ENCODE measurements at regions not wholly inside any gene's neighbourhood (a gene's known extent, or its start where the extent isn't known, plus 50 kb on each side); places are given as distances from the start of the nearest gene placed in this dataset.

DNA sequence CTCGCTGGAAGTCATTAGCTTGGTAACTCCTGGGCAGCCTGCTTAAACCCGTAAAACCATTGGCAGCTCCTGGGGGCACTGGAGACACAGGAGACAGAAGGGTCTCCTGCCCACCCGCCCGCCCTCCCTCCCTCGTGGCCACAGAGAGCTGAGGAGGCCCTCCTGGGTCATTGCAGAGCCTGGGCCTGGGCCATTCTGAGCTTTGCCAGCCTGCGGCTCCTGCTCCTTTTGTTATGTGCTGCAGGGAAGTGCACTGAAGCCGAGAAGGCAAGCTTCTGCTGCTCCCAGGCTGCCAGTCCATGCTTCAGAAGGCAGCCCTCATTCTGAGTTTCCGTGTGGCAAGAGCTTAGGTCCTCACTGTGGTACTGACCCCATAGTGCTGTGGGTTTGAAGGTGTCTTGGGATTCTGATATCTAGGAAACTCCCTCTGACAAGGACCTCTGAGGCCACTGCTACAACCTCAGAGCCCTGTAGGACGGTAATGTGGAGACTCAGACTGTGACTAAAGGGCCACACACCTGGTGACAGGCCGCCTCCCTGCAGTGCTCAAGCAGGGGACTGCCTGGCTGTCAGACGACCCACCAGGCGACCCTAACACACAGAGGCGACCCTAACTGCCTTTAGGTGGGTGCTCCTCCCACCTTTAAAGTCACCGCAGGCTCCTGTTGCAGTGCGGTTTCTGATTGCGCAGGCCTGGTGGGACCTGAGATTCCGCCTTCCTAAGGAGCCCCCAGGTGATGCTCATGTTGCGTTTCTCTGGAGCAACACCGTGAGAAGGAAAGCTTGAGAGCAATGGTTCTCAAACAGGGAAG lies 118.7 kb downstream of the IER5 start:
- Histone ChIP-seq H3K36me3 (replicated peaks) (no peaks in the 10 kb centered on the region), H3K27me3 (replicated peaks) (no peaks in the 10 kb centered on the region), H3K27ac (no peak overlapping the region), H3K4me3 (ENCODE audit: low read depth, low read length) (no peak overlapping the region)
- DNase-seq = no peak
- in situ Hi-C loops (cut with HindIII; ENCODE audit: low pct_ligation_motif_present, low sequenced_read_pairs) = no loop called here
- TF ChIP-seq, protein P1, sequence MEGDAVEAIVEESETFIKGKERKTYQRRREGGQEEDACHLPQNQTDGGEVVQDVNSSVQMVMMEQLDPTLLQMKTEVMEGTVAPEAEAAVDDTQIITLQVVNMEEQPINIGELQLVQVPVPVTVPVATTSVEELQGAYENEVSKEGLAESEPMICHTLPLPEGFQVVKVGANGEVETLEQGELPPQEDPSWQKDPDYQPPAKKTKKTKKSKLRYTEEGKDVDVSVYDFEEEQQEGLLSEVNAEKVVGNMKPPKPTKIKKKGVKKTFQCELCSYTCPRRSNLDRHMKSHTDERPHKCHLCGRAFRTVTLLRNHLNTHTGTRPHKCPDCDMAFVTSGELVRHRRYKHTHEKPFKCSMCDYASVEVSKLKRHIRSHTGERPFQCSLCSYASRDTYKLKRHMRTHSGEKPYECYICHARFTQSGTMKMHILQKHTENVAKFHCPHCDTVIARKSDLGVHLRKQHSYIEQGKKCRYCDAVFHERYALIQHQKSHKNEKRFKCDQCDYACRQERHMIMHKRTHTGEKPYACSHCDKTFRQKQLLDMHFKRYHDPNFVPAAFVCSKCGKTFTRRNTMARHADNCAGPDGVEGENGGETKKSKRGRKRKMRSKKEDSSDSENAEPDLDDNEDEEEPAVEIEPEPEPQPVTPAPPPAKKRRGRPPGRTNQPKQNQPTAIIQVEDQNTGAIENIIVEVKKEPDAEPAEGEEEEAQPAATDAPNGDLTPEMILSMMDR (IDR thresholded peaks at IDR 0.05; ENCODE audit: low read depth, low read length, missing control alignments) = no peak

DNA sequence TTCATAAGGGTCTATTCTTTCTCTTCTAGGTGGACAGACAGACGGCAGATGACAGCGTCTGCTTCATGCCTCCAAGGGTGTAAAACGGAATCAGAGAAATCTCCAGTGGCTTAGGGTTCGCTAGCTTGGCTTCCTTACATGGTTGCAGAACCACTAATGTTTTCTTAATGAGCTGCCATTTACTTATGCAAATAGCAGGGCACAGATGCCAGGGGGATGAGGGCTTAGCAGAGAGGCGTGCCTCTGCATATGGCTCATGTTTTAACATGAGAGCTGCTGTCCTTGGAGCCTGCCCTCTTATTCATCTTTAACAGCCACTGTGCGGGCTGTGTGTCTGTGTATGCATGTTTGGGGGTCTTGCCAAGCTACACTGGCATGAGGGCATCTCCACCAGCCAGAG lies 119.6 kb downstream of the IER5 start:
- no peaks in the 10 kb centered on the region for H3K36me3 ChIP-seq (replicated peaks)
- H3K27me3 ChIP-seq (replicated peaks) = no peaks in the 10 kb centered on the region
- no peak overlapping the region for H3K27ac ChIP-seq
- TF ChIP-seq, protein P1 (IDR thresholded peaks at IDR 0.05; ENCODE audit: low read depth, low read length, missing control alignments) = no peak
- in situ Hi-C loops (cut with HindIII; ENCODE audit: low pct_ligation_motif_present, low sequenced_read_pairs) = no loop called here
- H3K4me3 ChIP-seq (ENCODE audit: low read depth, low read length) = no peak overlapping the region
- no peak for DNase-seq

DNA sequence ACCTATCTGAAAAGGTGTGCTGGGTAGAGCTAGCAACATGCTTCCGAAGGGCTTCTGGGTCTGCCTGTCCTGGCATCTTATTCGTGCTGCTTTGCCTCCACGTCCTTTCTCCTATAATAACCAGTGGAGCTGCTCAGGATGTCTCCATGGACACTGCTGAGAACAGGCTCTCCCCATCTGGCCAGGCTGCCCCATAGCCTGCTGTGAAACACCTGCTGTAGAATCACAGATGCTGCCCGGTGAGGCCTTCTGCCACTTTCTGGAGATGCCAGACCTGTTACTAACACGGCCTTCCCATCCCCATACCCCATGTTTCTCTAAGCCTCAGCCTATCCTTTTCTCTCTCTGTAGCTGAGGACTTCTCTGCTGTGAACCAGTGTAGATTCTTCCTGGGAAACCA lies 120.5 kb downstream of the IER5 start:
- Histone ChIP-seq H3K36me3 (replicated peaks) (no peaks in the 10 kb centered on the region), H3K27me3 (replicated peaks) (no peaks in the 10 kb centered on the region), H3K4me3 (ENCODE audit: low read depth, low read length) (no peak overlapping the region), H3K27ac (no peak overlapping the region)
- TF ChIP-seq, protein P1 (IDR thresholded peaks at IDR 0.05; ENCODE audit: low read depth, low read length, missing control alignments) = no peak
- no peak for DNase-seq
- in situ Hi-C loops (cut with HindIII; ENCODE audit: low pct_ligation_motif_present, low sequenced_read_pairs) = no loop called here

DNA sequence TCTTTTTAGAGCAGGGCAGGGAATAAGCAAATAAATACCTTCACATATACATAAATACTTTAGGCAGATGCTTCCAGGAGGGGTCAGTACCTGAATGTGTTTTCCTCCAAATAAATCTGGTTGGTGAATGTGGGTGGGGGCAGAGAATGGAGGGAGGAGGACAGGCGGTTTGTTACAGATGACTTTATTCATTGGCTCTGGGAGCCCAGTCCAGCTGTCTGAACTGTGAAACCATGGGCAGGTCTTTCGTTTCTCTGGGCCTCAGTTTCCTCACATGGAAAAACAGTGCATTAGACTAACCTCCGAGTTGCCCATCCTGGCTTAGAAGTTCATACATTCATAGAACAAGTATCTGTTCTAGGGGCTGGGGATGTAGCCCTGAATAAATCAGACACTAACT lies 124.6 kb downstream of the IER5 start:
- in situ Hi-C loops (cut with HindIII; ENCODE audit: low pct_ligation_motif_present, low sequenced_read_pairs) = no loop called here
- Histone ChIP-seq H3K4me3 (ENCODE audit: low read depth, low read length) (no peak overlapping the region), H3K36me3 (replicated peaks) (no peaks in the 10 kb centered on the region), H3K27ac (no peak overlapping the region), H3K27me3 (replicated peaks) (no peaks in the 10 kb centered on the region)
- TF ChIP-seq, protein P1 (IDR thresholded peaks at IDR 0.05; ENCODE audit: low read depth, low read length, missing control alignments) = no peak
- DNase-seq = no peak

DNA sequence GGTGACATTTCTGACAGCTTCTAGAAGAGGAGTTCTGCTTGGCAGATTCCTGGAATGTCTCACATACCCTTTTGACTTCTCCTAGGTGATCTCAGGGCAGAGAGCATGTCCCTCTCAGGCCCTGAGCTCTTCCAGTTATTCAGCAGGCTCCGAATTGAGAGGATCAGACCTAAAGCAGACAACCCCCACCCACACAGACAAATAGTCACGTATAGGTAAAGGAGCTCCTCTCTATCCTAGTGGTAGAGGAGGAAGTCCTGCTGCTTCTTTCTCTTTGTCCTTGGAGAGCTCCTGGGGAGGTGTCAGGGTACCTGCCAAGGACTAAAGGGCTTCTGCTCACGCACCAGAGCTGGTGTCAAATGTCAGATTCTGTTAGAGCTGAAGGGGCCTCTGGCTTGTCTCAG lies 128.1 kb downstream of the IER5 start:
- in situ Hi-C loops (cut with HindIII; ENCODE audit: low pct_ligation_motif_present, low sequenced_read_pairs) = no loop called here
- H3K4me3 ChIP-seq (ENCODE audit: low read depth, low read length) = no peak overlapping the region
- no peak for DNase-seq
- no peaks in the 10 kb centered on the region for H3K27me3 ChIP-seq (replicated peaks)
- no peaks in the 10 kb centered on the region for H3K36me3 ChIP-seq (replicated peaks)
- H3K27ac ChIP-seq = no peak overlapping the region
- TF ChIP-seq, protein P1 (IDR thresholded peaks at IDR 0.05; ENCODE audit: low read depth, low read length, missing control alignments) = no peak

DNA sequence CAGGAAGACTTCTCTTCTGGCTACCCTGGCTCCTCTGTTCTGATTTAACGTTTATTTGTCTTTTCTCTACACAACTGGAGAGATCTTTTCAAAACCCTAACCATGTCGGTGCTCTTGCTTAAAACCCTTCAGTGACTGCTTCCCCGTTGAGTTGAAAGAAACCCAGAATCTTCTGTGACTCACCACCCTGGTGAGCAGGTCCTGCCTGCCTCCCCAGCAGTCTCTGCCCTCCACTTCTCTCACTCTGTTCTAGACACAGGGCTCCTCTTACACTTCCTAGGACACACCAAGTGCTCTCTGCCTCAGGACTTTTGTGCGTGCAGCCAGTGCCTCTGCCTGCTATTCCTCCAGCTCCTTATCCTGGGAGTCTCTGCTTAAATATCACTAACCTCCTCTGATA lies 131.4 kb downstream of the IER5 start:
- TF ChIP-seq, protein P1 (IDR thresholded peaks at IDR 0.05; ENCODE audit: low read depth, low read length, missing control alignments) = no peak
- in situ Hi-C loops (cut with HindIII; ENCODE audit: low pct_ligation_motif_present, low sequenced_read_pairs) = no loop called here
- Histone ChIP-seq H3K4me3 (ENCODE audit: low read depth, low read length) (no peak overlapping the region), H3K27ac (no peak overlapping the region), H3K36me3 (replicated peaks) (no peaks in the 10 kb centered on the region), H3K27me3 (replicated peaks) (no peaks in the 10 kb centered on the region)
- no peak for DNase-seq

Data from brain microvascular endothelial cell (primary cell).